HL-60 (cell line): ENCODE measurements at regions not wholly inside any gene's neighbourhood (a gene's known extent, or its start where the extent isn't known, plus 50 kb on each side); places are given as distances from the start of the nearest gene placed in this dataset.

Experiments used
- DNase-seq, 2 experiments: peaks; one replicate each; pipeline ENCODE4 v3.0.0-alpha.2; 2010 to 2020; ENCODE audit warnings: low read depth in 1 of 2, low spot score in 1 of 2
- H3K27ac ChIP-seq: fragments of 250-450 bp; sonication (Bioruptor Pico); replicated peaks from 2 replicates; pipeline ENCODE4 v1.5.1; 2020; ENCODE audit warnings: mild to moderate bottlenecking, moderate library complexity
- H3K27me3 ChIP-seq: fragments of 250-450 bp; sonication (Bioruptor Pico); 2 replicates; pipeline ENCODE4 v1.5.1; 2021; ENCODE audit warnings: mild to moderate bottlenecking, moderate library complexity; ENCODE audit not compliant: insufficient read depth, poor library complexity, severe bottlenecking
- H3K4me3 ChIP-seq: replicated peaks from 2 replicates; pipeline ENCODE4 v1.5.1; 2011; ENCODE audit warnings: mild to moderate bottlenecking, control low read depth, low read length; ENCODE audit not compliant: insufficient read depth
- GABPA ChIP-seq: IDR thresholded peaks from 2 replicates; pipeline ENCODE4 v1.6.1; 2012; ENCODE audit warnings: low read depth
- POLR2AphosphoS5 ChIP-seq: IDR thresholded peaks from 2 replicates; pipeline ENCODE4 v1.6.1; 2012; ENCODE audit warnings: low read depth
- SPI1 ChIP-seq: IDR thresholded peaks from 2 replicates; pipeline ENCODE4 v1.6.1; 2012; ENCODE audit warnings: low read depth, mild to moderate bottlenecking, borderline replicate concordance
- TF ChIP-seq, protein P1 (sequence below): IDR thresholded peaks from 2 replicates; pipeline ENCODE4 v1.6.1; 2012; ENCODE audit warnings: low read depth; ENCODE audit not compliant: insufficient replicate concordance
- TF ChIP-seq, protein P2 (sequence below): IDR thresholded peaks from one replicate; pipeline ENCODE4 v1.5.1; 2011; ENCODE audit warnings: low read length, control low read depth, inconsistent platforms; ENCODE audit not compliant: insufficient read depth

DNA sequence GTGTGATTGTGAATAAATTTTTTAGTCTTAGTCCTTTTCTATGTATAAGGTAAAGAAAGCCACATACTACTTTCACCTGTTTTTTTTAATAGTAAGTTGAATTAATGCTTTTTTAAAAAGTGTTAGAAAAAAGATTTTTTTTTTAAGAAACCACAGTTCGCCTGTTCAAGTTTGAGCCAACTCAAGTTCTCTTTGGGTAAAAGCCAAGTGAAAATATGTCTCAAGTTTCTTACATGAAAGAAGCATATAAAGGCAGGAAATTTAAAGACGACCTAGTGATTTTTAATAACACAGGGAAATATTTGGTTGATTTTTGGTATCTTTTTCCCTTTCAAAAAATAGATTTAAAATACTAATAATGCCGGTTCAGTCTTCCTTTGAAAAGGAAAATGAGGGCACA, 369.9 kb upstream of the NR3C2 start:
- Histone ChIP-seq H3K27me3 (no peaks in the 10 kb centered on the region), H3K4me3 (no peak overlapping the region), H3K27ac (no peak overlapping the region)
- TF ChIP-seq, protein P1, sequence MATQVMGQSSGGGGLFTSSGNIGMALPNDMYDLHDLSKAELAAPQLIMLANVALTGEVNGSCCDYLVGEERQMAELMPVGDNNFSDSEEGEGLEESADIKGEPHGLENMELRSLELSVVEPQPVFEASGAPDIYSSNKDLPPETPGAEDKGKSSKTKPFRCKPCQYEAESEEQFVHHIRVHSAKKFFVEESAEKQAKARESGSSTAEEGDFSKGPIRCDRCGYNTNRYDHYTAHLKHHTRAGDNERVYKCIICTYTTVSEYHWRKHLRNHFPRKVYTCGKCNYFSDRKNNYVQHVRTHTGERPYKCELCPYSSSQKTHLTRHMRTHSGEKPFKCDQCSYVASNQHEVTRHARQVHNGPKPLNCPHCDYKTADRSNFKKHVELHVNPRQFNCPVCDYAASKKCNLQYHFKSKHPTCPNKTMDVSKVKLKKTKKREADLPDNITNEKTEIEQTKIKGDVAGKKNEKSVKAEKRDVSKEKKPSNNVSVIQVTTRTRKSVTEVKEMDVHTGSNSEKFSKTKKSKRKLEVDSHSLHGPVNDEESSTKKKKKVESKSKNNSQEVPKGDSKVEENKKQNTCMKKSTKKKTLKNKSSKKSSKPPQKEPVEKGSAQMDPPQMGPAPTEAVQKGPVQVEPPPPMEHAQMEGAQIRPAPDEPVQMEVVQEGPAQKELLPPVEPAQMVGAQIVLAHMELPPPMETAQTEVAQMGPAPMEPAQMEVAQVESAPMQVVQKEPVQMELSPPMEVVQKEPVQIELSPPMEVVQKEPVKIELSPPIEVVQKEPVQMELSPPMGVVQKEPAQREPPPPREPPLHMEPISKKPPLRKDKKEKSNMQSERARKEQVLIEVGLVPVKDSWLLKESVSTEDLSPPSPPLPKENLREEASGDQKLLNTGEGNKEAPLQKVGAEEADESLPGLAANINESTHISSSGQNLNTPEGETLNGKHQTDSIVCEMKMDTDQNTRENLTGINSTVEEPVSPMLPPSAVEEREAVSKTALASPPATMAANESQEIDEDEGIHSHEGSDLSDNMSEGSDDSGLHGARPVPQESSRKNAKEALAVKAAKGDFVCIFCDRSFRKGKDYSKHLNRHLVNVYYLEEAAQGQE: no peak
- TF ChIP-seq GABPA (no peak), SPI1 (no peak), POLR2AphosphoS5 (no peak)
- TF ChIP-seq, protein P2, sequence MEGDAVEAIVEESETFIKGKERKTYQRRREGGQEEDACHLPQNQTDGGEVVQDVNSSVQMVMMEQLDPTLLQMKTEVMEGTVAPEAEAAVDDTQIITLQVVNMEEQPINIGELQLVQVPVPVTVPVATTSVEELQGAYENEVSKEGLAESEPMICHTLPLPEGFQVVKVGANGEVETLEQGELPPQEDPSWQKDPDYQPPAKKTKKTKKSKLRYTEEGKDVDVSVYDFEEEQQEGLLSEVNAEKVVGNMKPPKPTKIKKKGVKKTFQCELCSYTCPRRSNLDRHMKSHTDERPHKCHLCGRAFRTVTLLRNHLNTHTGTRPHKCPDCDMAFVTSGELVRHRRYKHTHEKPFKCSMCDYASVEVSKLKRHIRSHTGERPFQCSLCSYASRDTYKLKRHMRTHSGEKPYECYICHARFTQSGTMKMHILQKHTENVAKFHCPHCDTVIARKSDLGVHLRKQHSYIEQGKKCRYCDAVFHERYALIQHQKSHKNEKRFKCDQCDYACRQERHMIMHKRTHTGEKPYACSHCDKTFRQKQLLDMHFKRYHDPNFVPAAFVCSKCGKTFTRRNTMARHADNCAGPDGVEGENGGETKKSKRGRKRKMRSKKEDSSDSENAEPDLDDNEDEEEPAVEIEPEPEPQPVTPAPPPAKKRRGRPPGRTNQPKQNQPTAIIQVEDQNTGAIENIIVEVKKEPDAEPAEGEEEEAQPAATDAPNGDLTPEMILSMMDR: no peak
- DNase-seq: no peak

DNA sequence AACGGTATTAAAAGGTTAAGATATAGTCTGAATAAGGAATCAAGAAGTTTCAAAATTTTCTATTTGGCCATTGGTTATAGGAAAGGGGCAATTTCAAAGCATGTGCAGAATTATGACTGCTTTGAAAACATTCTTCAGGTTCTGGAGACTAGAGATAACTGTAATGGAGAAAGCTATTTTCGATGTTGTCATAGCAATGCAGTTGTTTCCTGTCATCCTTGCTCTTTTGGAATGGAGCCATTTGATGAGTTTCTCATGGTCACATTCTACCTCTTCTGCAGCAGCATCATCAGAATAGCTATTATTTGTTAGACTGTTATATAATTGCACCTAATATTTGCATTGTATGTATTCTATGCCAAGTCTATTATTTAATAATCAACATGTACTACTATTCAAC, 368.2 kb upstream of the NR3C2 start:
- H3K27ac ChIP-seq: no peak overlapping the region
- no peak overlapping the region for H3K4me3 ChIP-seq
- H3K27me3 ChIP-seq: no peaks in the 10 kb centered on the region
- no peak for DNase-seq
- TF ChIP-seq SPI1: no peak
- TF ChIP-seq, protein P2: no peak

DNA sequence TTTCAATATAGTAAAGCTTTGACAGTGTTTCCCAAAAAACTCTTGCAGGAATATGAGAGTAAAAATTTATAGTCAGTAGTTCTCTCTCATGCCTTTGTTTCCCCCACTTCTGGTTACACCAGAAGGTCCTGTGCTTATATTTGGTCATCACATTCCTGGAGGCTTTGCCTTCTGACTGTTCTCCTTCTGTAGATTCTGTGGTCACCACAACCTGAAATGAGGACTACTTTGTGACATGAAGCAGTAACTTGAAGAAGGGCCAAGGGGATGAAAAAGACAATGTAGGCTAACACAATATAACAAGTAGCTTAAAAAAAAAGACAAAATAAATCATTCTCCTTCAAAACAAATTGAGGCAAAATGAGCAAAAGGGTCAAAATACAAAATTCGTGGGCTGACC, 366.2 kb upstream of the NR3C2 start:
- H3K4me3 ChIP-seq: no peak overlapping the region

More for the DNA sequence above, 366.2 kb upstream of the NR3C2 start:
- no peak for DNase-seq
- Histone ChIP-seq H3K27me3 (no peaks in the 10 kb centered on the region), H3K27ac (no peak overlapping the region)
- TF ChIP-seq, protein P1: no peak
- no peak for TF ChIP-seq POLR2AphosphoS5
- no peak for TF ChIP-seq SPI1
- TF ChIP-seq, protein P2: no peak
- TF ChIP-seq GABPA: no peak
